Muscle of leg (tissue), 3 donors: ENCODE measurements at regions not wholly inside any gene's neighbourhood (a gene's known extent, or its start where the extent isn't known, plus 50 kb on each side); places are given as distances from the start of the nearest gene placed in this dataset.

Experiments
- DNase-seq: peaks from one replicate; pipeline ENCODE4 v3.0.0; 2013
- H3K27ac ChIP-seq: one replicate; pipeline ENCODE4 v1.5.1; 2013; ENCODE audit warnings: mild to moderate bottlenecking, low read length, control low read depth
- H3K27me3 ChIP-seq: one replicate; pipeline ENCODE4 v1.6.1; 2013; ENCODE audit warnings: low read length; ENCODE audit not compliant: control insufficient read depth, insufficient read depth
- H3K36me3 ChIP-seq: one replicate; pipeline ENCODE4 v1.6.1; 2013; ENCODE audit warnings: low read length; ENCODE audit not compliant: control insufficient read depth, insufficient read depth
- H3K4me1 ChIP-seq: one replicate; pipeline ENCODE4 v1.6.1; 2013; ENCODE audit warnings: low read length; ENCODE audit not compliant: control insufficient read depth, insufficient read depth
- H3K4me3 ChIP-seq: one replicate; pipeline ENCODE4 v1.5.1; 2013; ENCODE audit warnings: low read length, control low read depth
- H3K9me3 ChIP-seq: replicated peaks from 2 replicates; pipeline ENCODE4 v1.6.1; 2013; ENCODE audit warnings: low read depth, low read length; ENCODE audit not compliant: control insufficient read depth
- WGBS: methylation state at CpG from one replicate; pipeline ENCODE4 v1.1.5; 2013; ENCODE audit warnings: missing lambda C conversion rate; ENCODE audit not compliant: insufficient coverage; 5-methylcytosine and 5-hydroxymethylcytosine counted together

GRCh38 chr3:146772211-146772743, 167.1 kb upstream of the PLSCR5 start:
- Histone ChIP-seq H3K4me3 (no peak overlapping the region), H3K4me1 (no peaks in the 10 kb centered on the region), H3K27ac (no peak overlapping the region), H3K36me3 (no peaks in the 10 kb centered on the region), H3K9me3 (no peaks in the 10 kb centered on the region), H3K27me3 (no peaks in the 10 kb centered on the region)
- no peak for DNase-seq
- 98% methylated on average over 33 of the region's 34 CpGs for WGBS

- WGBS: no CpG with 5 or more reads among the region's 1 CpG
- Histone ChIP-seq H3K4me3 (no peak overlapping the region), H3K27me3 (no peaks in the 10 kb centered on the region), H3K27ac (no peak overlapping the region), H3K4me1 (no peaks in the 10 kb centered on the region), H3K36me3 (no peaks in the 10 kb centered on the region), H3K9me3 (no peaks in the 10 kb centered on the region)
- DNase-seq: no peak
Measured at GRCh38 chr3:146770881-146771280, 165.7 kb upstream of the PLSCR5 start.

- Histone ChIP-seq H3K9me3 (no peaks in the 10 kb centered on the region), H3K36me3 (no peaks in the 10 kb centered on the region), H3K4me1 (no peaks in the 10 kb centered on the region), H3K4me3 (no peak overlapping the region), H3K27ac (no peak overlapping the region), H3K27me3 (no peaks in the 10 kb centered on the region)
- no peak for DNase-seq
- WGBS: 70% methylated on average over 1 of the region's 2 CpGs
Measured at GRCh38 chr3:146770301-146770700, 165.2 kb upstream of the PLSCR5 start.

GRCh38 chr3:146757759-146758158, 152.6 kb upstream of the PLSCR5 start:
- DNase-seq: no peak
- Histone ChIP-seq H3K4me3 (no peak overlapping the region), H3K36me3 (no peaks in the 10 kb centered on the region), H3K9me3 (no peaks in the 10 kb centered on the region), H3K27ac (no peak overlapping the region), H3K4me1 (no peaks in the 10 kb centered on the region), H3K27me3 (no peaks in the 10 kb centered on the region)
- WGBS: no CpG with 5 or more reads among the region's 1 CpG

- Histone ChIP-seq H3K4me1 (no peaks in the 10 kb centered on the region), H3K27ac (no peak overlapping the region), H3K36me3 (no peaks in the 10 kb centered on the region), H3K9me3 (no peaks in the 10 kb centered on the region), H3K27me3 (no peaks in the 10 kb centered on the region), H3K4me3 (no peak overlapping the region)
- WGBS: no CpG with 5 or more reads among the region's 2 CpGs
- DNase-seq: no peak
Measured at GRCh38 chr3:146750196-146750595, 145.1 kb upstream of the PLSCR5 start.

- no peak overlapping the region for H3K4me3 ChIP-seq
- H3K27me3 ChIP-seq: no peaks in the 10 kb centered on the region
- H3K4me1 ChIP-seq: no peaks in the 10 kb centered on the region
- no peaks in the 10 kb centered on the region for H3K36me3 ChIP-seq
- no peak overlapping the region for H3K27ac ChIP-seq
- peak; percentile 39 for DNase-seq
- H3K9me3 ChIP-seq: no peaks in the 10 kb centered on the region
- no CpG with 5 or more reads among the region's 4 CpGs for WGBS
Measured at GRCh38 chr3:146747928-146748327, 142.8 kb upstream of the PLSCR5 start.

- no peaks in the 10 kb centered on the region for H3K9me3 ChIP-seq
- no peak overlapping the region for H3K27ac ChIP-seq
- H3K4me3 ChIP-seq: no peak overlapping the region
- H3K4me1 ChIP-seq: no peaks in the 10 kb centered on the region
- no peak for DNase-seq
- no peaks in the 10 kb centered on the region for H3K36me3 ChIP-seq
- no peaks in the 10 kb centered on the region for H3K27me3 ChIP-seq
Measured at GRCh38 chr3:146747051-146747450, 141.9 kb upstream of the PLSCR5 start.

- H3K27me3 ChIP-seq: no peaks in the 10 kb centered on the region
- H3K4me3 ChIP-seq: no peak overlapping the region
- no peak overlapping the region for H3K27ac ChIP-seq
- H3K36me3 ChIP-seq: no peaks in the 10 kb centered on the region
- no peaks in the 10 kb centered on the region for H3K4me1 ChIP-seq
- no peak for DNase-seq
- H3K9me3 ChIP-seq: no peaks in the 10 kb centered on the region
Measured at GRCh38 chr3:146746190-146746589, 141.0 kb upstream of the PLSCR5 start.

GRCh38 chr3:146739203-146739671, 134.1 kb upstream of the PLSCR5 start:
- H3K27me3 ChIP-seq: no peaks in the 10 kb centered on the region
- H3K4me3 ChIP-seq: no peak overlapping the region
- H3K27ac ChIP-seq: no peak overlapping the region
- WGBS: 61% methylated on average over 2 of the region's 6 CpGs
- H3K4me1 ChIP-seq: no peaks in the 10 kb centered on the region
- no peaks in the 10 kb centered on the region for H3K36me3 ChIP-seq
- no peaks in the 10 kb centered on the region for H3K9me3 ChIP-seq
- no peak for DNase-seq

- Histone ChIP-seq H3K27me3 (no peaks in the 10 kb centered on the region), H3K9me3 (no peaks in the 10 kb centered on the region), H3K36me3 (no peaks in the 10 kb centered on the region), H3K27ac (no peak overlapping the region), H3K4me1 (no peaks in the 10 kb centered on the region), H3K4me3 (no peak overlapping the region)
- WGBS: no CpG with 5 or more reads among the region's 6 CpGs
- DNase-seq: no peak
Measured at GRCh38 chr3:146732325-146732724, 127.2 kb upstream of the PLSCR5 start.

GRCh38 chr3:146715170-146715569, 110.0 kb upstream of the PLSCR5 start:
- no peak for DNase-seq
- Histone ChIP-seq H3K4me1 (no peaks in the 10 kb centered on the region), H3K36me3 (no peaks in the 10 kb centered on the region), H3K4me3 (no peak overlapping the region), H3K9me3 (no peaks in the 10 kb centered on the region), H3K27ac (no peak overlapping the region), H3K27me3 (no peaks in the 10 kb centered on the region)
